HG02884 (cell line): ENCODE measurements at regions not wholly inside any gene's neighbourhood (a gene's known extent, or its start where the extent isn't known, plus 50 kb on each side); places are given as distances from the start of the nearest gene placed in this dataset.
"Not testable (repeated sequence)": the region's sequence is repeated elsewhere in the genome, so short reads cannot be mapped to it uniquely, and the experiment has no call there.

ENCODE experiments used
- ATAC-seq: cut with Tn5 transposase; IDR thresholded peaks from one replicate; pipeline ENCODE4 v1.9.1; 2021; ENCODE audit warnings: mild to moderate bottlenecking, moderate library complexity; ENCODE audit not compliant: unreplicated experiment

- ATAC-seq: no peak
These were observed 626.2 kb upstream of the TMPRSS15 start for GRCh38 chr21:19029816-19030215.

- ATAC-seq: no peak
These were observed 628.4 kb upstream of the TMPRSS15 start for GRCh38 chr21:19031953-19032352.

GRCh38 chr21:19034041-19034440 is 630.5 kb upstream of the TMPRSS15 start:
- no peak for ATAC-seq

GRCh38 chr21:19034560-19034959 is 631.0 kb upstream of the TMPRSS15 start:
- no peak for ATAC-seq

GRCh38 chr21:19045876-19046275 is 642.3 kb upstream of the TMPRSS15 start:
- no peak for ATAC-seq

- ATAC-seq: no peak
These were observed 644.6 kb upstream of the TMPRSS15 start for GRCh38 chr21:19048098-19048672.

- ATAC-seq: no peak
These were observed 646.0 kb upstream of the TMPRSS15 start for GRCh38 chr21:19049567-19049966.

- ATAC-seq: no peak
These were observed 661.6 kb upstream of the TMPRSS15 start for GRCh38 chr21:19065164-19065563.

GRCh38 chr21:19076031-19076430 is 672.4 kb upstream of the TMPRSS15 start:
- no peak for ATAC-seq

GRCh38 chr21:19109694-19110093 is 706.1 kb upstream of the TMPRSS15 start:
- ATAC-seq: no peak

- not testable (repeated sequence) for ATAC-seq
These were observed 715.7 kb upstream of the TMPRSS15 start for GRCh38 chr21:19119259-19119658.

- ATAC-seq: no peak
These were observed 717.0 kb upstream of the TMPRSS15 start for GRCh38 chr21:19120591-19120990.

- ATAC-seq: no peak
These were observed 718.8 kb upstream of the TMPRSS15 start for GRCh38 chr21:19122356-19122755.

- ATAC-seq: no peak
These were observed 719.5 kb upstream of the TMPRSS15 start for GRCh38 chr21:19123053-19123452.

- no peak for ATAC-seq
These were observed 719.9 kb upstream of the TMPRSS15 start for GRCh38 chr21:19123525-19123924.

GRCh38 chr21:19124691-19125090 is 721.1 kb upstream of the TMPRSS15 start:
- ATAC-seq: no peak

GRCh38 chr21:19130379-19131028 is 726.9 kb upstream of the TMPRSS15 start:
- no peak for ATAC-seq

- no peak for ATAC-seq
These were observed 737.9 kb upstream of the TMPRSS15 start for GRCh38 chr21:19141511-19141910.

GRCh38 chr21:19145682-19146293 is 742.2 kb upstream of the TMPRSS15 start:
- no peak for ATAC-seq

- no peak for ATAC-seq
These were observed 744.5 kb upstream of the TMPRSS15 start for GRCh38 chr21:19148056-19148455.

- no peak for ATAC-seq
These were observed 768.0 kb upstream of the TMPRSS15 start for GRCh38 chr21:19171585-19171984.

- no peak for ATAC-seq
These were observed 778.1 kb upstream of the TMPRSS15 start for GRCh38 chr21:19181604-19182140.
